Smooth muscle cell (in vitro differentiated cells): ENCODE measurements at regions not wholly inside any gene's neighbourhood (a gene's known extent, or its start where the extent isn't known, plus 50 kb on each side); places are given as distances from the start of the nearest gene placed in this dataset.

Source experiments
- DNase-seq: peaks from one replicate; lab custom pipeline; 2025; ENCODE audit not compliant: unreplicated experiment; lab: John Stamatoyannopoulos, UW
- H2AFZ ChIP-seq: fragments of 200-600 bp; sonication (generic); 2 replicates; pipeline ENCODE4 v1.6.0; 2016; ENCODE audit warnings: antibody characterized with exemption, low read depth, mild to moderate bottlenecking
- H3F3A ChIP-seq: fragments of 200-600 bp; sonication (generic); 2 replicates; pipeline ENCODE4 v1.6.0; 2017; ENCODE audit warnings: antibody characterized with exemption, low read depth
- H3K27ac ChIP-seq: fragments of 200-600 bp; sonication (generic); 2 replicates; pipeline ENCODE4 v1.5.1; 2016; ENCODE audit warnings: low read depth, mild to moderate bottlenecking
- H3K27me3 ChIP-seq: fragments of 200-600 bp; sonication (generic); 2 replicates; pipeline ENCODE4 v1.6.1; 2016; ENCODE audit warnings: low read depth, mild to moderate bottlenecking
- H3K36me3 ChIP-seq: fragments of 200-600 bp; sonication (generic); 2 replicates; pipeline ENCODE4 v1.5.1; 2016; ENCODE audit warnings: low read depth
- H3K4me1 ChIP-seq: fragments of 200-600 bp; sonication (generic); 2 replicates; pipeline ENCODE4 v1.5.1; 2016; ENCODE audit warnings: low read depth
- H3K4me2 ChIP-seq: fragments of 200-600 bp; sonication (generic); 2 replicates; pipeline ENCODE4 v1.6.0; 2016; ENCODE audit warnings: mild to moderate bottlenecking
- H3K4me3 ChIP-seq: fragments of 200-600 bp; sonication (generic); 2 replicates; pipeline ENCODE4 v1.5.1; 2016; ENCODE audit warnings: mild to moderate bottlenecking
- H3K79me2 ChIP-seq: fragments of 200-600 bp; sonication (generic); 2 replicates; pipeline ENCODE4 v1.6.0; 2016; ENCODE audit warnings: low read depth, mild to moderate bottlenecking
- H3K9ac ChIP-seq: fragments of 200-600 bp; sonication (generic); 2 replicates; pipeline ENCODE4 v1.6.0; 2016; ENCODE audit warnings: low read depth
- H3K9me3 ChIP-seq: fragments of 200-600 bp; sonication (generic); replicated peaks from 2 replicates; pipeline ENCODE4 v1.5.1; 2016; ENCODE audit warnings: low read depth
- H4K20me1 ChIP-seq: fragments of 200-600 bp; sonication (generic); 2 replicates; pipeline ENCODE4 v1.6.0; 2016; ENCODE audit warnings: low read depth
- WGBS: methylation state at CpG from one replicate; pipeline ENCODE4 v1.1.7; 2016; ENCODE audit warnings: low lambda C conversion rate; 5-methylcytosine and 5-hydroxymethylcytosine counted together
- TF ChIP-seq, protein P1 (sequence below): fragments of 200-600 bp; sonication (generic); IDR thresholded peaks from 2 replicates; pipeline ENCODE4 v1.5.1; 2017; ENCODE audit warnings: borderline replicate concordance, mild to moderate bottlenecking, antibody characterized with exemption; ENCODE audit not compliant: insufficient read depth, poor library complexity, severe bottlenecking

DNA sequence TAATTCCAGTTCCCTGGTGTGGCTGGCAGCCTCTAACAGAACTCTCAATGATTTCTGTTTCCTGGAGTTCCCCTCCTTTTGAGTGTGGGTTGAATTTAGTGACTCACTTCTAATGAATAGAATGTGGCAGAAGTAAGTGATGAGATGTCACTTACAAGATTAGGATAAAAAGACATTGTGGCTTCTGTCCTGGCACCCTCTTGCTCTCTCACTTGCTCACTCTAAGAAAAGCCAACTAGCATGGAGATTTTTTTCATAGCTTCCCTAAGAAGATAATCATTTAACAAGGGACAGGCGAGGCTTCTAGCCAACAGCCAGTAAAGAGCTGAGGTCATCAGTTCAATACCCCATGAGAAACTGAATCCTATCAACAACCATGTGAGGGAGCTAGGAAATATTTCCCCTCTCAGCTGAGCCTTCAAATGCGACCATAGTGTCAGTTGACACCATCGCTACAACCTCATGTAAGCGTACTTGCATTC lies 156.7 kb downstream of the TMTC3 start:
- Histone ChIP-seq H3F3A (peaks cover 5% of the 10 kb centered on the region), H3K27me3 (no peaks in the 10 kb centered on the region), H2AFZ (no peak overlapping the region), H3K27ac (peak overlapping the region; percentile 94), H3K4me1 (peaks cover 14% of the 10 kb centered on the region), H3K4me2 (peak overlapping the region; percentile 62), H3K4me3 (no peak overlapping the region), H3K79me2 (no peaks in the 10 kb centered on the region), H3K9ac (peak overlapping the region; percentile 72), H3K9me3 (no peaks in the 10 kb centered on the region), H3K36me3 (no peaks in the 10 kb centered on the region), H4K20me1 (no peaks in the 10 kb centered on the region)
- no peak for DNase-seq
- TF ChIP-seq, protein P1, sequence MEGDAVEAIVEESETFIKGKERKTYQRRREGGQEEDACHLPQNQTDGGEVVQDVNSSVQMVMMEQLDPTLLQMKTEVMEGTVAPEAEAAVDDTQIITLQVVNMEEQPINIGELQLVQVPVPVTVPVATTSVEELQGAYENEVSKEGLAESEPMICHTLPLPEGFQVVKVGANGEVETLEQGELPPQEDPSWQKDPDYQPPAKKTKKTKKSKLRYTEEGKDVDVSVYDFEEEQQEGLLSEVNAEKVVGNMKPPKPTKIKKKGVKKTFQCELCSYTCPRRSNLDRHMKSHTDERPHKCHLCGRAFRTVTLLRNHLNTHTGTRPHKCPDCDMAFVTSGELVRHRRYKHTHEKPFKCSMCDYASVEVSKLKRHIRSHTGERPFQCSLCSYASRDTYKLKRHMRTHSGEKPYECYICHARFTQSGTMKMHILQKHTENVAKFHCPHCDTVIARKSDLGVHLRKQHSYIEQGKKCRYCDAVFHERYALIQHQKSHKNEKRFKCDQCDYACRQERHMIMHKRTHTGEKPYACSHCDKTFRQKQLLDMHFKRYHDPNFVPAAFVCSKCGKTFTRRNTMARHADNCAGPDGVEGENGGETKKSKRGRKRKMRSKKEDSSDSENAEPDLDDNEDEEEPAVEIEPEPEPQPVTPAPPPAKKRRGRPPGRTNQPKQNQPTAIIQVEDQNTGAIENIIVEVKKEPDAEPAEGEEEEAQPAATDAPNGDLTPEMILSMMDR, result no peak
- WGBS, result 40% methylated on average over 4 of the region's 4 CpGs

DNA sequence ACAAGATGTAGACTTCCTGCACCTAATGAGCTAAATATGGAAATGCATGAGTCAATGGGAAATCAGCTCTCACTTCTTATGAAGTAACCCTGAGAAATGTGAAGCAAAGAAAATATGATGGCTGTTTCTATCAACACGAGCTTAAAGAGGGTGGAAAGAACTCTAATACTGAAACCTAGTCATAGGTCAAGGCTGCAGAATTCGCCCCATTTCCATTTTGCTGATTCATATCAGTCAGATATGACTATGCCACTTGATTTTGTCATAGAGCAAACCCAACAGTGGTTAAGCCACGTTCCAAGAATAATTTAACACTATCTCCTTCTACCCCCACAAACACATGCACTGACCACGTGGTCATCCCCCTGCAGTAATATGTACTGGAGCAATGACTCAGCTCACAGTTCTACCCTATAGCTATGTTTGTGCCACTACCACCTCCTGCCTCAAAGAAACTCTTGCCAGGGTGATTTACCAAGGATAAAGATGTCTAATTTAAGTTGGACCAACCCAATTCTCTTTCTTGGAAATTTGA lies 157.5 kb downstream of the TMTC3 start:
- Histone ChIP-seq H3K9me3 (no peaks in the 10 kb centered on the region), H3K4me1 (peaks cover 14% of the 10 kb centered on the region), H3K27ac (peak overlapping the region; percentile 94), H3F3A (peaks cover 5% of the 10 kb centered on the region), H3K4me3 (no peak overlapping the region), H2AFZ (peak overlapping the region; percentile 14), H3K9ac (peak overlapping the region; percentile 72), H3K79me2 (no peaks in the 10 kb centered on the region), H4K20me1 (no peaks in the 10 kb centered on the region), H3K27me3 (no peaks in the 10 kb centered on the region), H3K36me3 (no peaks in the 10 kb centered on the region), H3K4me2 (peak overlapping the region; percentile 74)
- WGBS, result 6% methylated on average over 4 of the region's 4 CpGs
- TF ChIP-seq, protein P1, result no peak
- no peak for DNase-seq

DNA sequence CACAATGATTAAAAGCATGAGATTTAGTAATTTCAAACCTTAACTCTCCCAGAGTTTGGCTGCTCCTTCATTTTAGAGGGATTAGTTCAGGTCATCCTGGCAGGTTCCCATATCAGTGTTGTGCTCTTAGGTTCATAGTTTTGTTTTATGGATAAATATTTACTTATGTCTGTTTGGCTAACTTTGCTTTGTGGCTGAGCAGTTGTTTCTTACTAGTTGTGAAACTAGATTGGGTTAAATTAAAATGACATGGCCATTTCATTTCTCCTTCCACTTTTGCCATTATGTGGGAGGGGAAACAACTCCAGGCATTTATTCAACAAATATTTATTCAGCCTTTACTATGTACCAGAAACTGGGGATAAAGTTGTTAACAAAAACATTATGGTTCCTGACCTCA lies 158.8 kb downstream of the TMTC3 start:
- H3K79me2 ChIP-seq, result no peaks in the 10 kb centered on the region
- TF ChIP-seq, protein P1, result no peak
- DNase-seq, result no peak

DNA sequence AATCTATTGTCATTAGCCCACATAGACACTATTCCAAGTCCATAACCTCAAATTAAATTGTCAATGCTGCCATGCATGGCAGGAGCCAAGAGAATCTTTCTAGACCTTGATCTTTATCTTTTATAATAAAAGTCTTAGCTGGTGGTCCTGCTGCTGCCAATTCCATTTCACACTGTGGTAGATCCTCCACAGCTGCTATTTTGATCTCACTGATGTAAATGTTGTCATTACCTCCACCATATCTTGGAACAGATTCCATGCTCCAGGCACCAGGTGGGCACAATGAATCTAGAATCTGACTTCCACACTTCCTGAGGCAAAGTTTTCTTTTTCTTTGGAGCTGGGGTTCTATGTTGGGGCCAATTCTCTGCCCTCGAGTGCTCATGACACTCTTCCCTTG lies 161.2 kb downstream of the TMTC3 start:
- TF ChIP-seq, protein P1, result no peak
- no peak overlapping the region for H3K27ac ChIP-seq
- H3K9ac ChIP-seq, result no peak overlapping the region
- H3K36me3 ChIP-seq, result no peaks in the 10 kb centered on the region
- H3K4me1 ChIP-seq, result peaks cover 13% of the 10 kb centered on the region
- 88% methylated on average over 1 of the region's 1 CpG for WGBS
- no peak overlapping the region for H3K4me2 ChIP-seq
- H4K20me1 ChIP-seq, result no peaks in the 10 kb centered on the region
- no peak for DNase-seq
- H3F3A ChIP-seq, result peaks cover 5% of the 10 kb centered on the region
- H3K9me3 ChIP-seq, result no peaks in the 10 kb centered on the region
- no peak overlapping the region for H2AFZ ChIP-seq
- H3K4me3 ChIP-seq, result no peak overlapping the region
- H3K79me2 ChIP-seq, result no peaks in the 10 kb centered on the region
- H3K27me3 ChIP-seq, result no peaks in the 10 kb centered on the region

More for the DNA sequence above, 158.8 kb downstream of the TMTC3 start:
- Histone ChIP-seq H3K27ac (peak overlapping the region; percentile 94), H4K20me1 (no peaks in the 10 kb centered on the region), H3F3A (peaks cover 5% of the 10 kb centered on the region), H3K9ac (no peak overlapping the region), H3K4me1 (peaks cover 14% of the 10 kb centered on the region), H3K4me3 (no peak overlapping the region), H3K36me3 (no peaks in the 10 kb centered on the region), H2AFZ (no peak overlapping the region), H3K9me3 (no peaks in the 10 kb centered on the region), H3K27me3 (no peaks in the 10 kb centered on the region), H3K4me2 (no peak overlapping the region)
